Adrenal gland (tissue), 5 donors: ENCODE measurements at regions not wholly inside any gene's neighbourhood (a gene's known extent, or its start where the extent isn't known, plus 50 kb on each side); places are given as distances from the start of the nearest gene placed in this dataset.

Experiments
- POLR2A ChIP-seq, 2 donors: fragments of 450-650 bp; IDR thresholded peaks; one replicate each; pipeline ENCODE4 v1.6.1; 2017; ENCODE audit warnings: antibody characterized with exemption in 2 of 2, mild to moderate bottlenecking in 2 of 2, moderate library complexity in 1 of 2
- TF ChIP-seq, protein P1 (sequence below), 6 experiments: fragments of 450-650 bp in 4 of 6; fragments of 200-600 bp in 2 of 6; sonication (generic) in 1 of 6; IDR thresholded peaks; 1 replicate in 5 of 6; 2 replicates in 1 of 6; pipeline versions ENCODE4 v1.5.1 to v1.8.0; 2016 to 2021; ENCODE audit warnings: antibody characterized with exemption in 6 of 6, mild to moderate bottlenecking in 2 of 6, moderate library complexity in 1 of 6
- donor health status: DM: no; HTN: no; CAD: no.

- TF ChIP-seq POLR2A (IDR thresholded peaks at IDR 0.05), result no peak
- TF ChIP-seq, protein P1, sequence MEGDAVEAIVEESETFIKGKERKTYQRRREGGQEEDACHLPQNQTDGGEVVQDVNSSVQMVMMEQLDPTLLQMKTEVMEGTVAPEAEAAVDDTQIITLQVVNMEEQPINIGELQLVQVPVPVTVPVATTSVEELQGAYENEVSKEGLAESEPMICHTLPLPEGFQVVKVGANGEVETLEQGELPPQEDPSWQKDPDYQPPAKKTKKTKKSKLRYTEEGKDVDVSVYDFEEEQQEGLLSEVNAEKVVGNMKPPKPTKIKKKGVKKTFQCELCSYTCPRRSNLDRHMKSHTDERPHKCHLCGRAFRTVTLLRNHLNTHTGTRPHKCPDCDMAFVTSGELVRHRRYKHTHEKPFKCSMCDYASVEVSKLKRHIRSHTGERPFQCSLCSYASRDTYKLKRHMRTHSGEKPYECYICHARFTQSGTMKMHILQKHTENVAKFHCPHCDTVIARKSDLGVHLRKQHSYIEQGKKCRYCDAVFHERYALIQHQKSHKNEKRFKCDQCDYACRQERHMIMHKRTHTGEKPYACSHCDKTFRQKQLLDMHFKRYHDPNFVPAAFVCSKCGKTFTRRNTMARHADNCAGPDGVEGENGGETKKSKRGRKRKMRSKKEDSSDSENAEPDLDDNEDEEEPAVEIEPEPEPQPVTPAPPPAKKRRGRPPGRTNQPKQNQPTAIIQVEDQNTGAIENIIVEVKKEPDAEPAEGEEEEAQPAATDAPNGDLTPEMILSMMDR (IDR thresholded peaks at IDR 0.05), result no peak
These were observed 471.5 kb downstream of the SLITRK5 start for GRCh38 chr13:88142653-88143052.
